ENCODE measurements at regions not wholly inside any gene's neighbourhood (a gene's known extent, or its start where the extent isn't known, plus 50 kb on each side); places are given as distances from the start of the nearest gene placed in this dataset.

DNA sequence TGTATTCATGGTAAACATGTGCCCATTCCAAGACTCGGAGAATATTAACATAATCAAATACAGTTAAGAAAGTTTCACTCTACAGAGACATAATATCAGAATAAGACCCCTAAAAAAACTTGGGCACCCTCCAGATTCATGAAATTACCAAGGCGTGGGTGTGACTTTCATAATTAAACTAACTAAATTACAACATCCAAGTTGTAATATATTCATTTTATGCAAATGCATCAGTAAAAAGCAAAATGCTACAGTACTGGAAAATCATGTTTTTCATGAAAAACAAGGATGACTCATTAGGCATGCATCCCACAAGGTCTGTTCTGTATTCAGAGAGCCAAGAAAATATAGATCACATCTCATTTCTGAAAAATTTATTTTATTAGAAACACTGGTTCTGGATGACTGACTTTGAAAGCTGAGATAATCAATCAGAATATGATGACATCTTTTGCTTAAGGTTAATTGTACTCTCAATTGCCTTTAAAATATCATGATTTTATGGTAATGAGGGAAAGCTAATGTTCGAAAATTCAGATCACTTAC, 248.8 kb upstream of the SMIM30 start:
- no peaks in the 10 kb centered on the region for H3K27me3 ChIP-seq (ENCODE audit: insufficient read depth, low read length)
- no peak overlapping the region for H2AFZ ChIP-seq (ENCODE audit: low read length)
- H3K79me2 ChIP-seq (ENCODE audit: insufficient read depth, low read length), result no peaks in the 10 kb centered on the region
- no peaks in the 10 kb centered on the region for H3K9me3 ChIP-seq (ENCODE audit: low read depth, low read length)
- DNase-seq (ENCODE audit: insufficient read length, low spot score, missing footprints), result no peak
- TF ChIP-seq, protein P1, sequence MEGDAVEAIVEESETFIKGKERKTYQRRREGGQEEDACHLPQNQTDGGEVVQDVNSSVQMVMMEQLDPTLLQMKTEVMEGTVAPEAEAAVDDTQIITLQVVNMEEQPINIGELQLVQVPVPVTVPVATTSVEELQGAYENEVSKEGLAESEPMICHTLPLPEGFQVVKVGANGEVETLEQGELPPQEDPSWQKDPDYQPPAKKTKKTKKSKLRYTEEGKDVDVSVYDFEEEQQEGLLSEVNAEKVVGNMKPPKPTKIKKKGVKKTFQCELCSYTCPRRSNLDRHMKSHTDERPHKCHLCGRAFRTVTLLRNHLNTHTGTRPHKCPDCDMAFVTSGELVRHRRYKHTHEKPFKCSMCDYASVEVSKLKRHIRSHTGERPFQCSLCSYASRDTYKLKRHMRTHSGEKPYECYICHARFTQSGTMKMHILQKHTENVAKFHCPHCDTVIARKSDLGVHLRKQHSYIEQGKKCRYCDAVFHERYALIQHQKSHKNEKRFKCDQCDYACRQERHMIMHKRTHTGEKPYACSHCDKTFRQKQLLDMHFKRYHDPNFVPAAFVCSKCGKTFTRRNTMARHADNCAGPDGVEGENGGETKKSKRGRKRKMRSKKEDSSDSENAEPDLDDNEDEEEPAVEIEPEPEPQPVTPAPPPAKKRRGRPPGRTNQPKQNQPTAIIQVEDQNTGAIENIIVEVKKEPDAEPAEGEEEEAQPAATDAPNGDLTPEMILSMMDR (IDR thresholded peaks at IDR 0.05; ENCODE audit: extremely low read depth, low read depth, low read length), result no peak
- H3K36me3 ChIP-seq (ENCODE audit: insufficient read depth, low read length), result no peaks in the 10 kb centered on the region
- H3K4me2 ChIP-seq (ENCODE audit: insufficient read depth, low read length), result no peak overlapping the region
- H4K20me1 ChIP-seq (ENCODE audit: insufficient read depth, low read length), result no peaks in the 10 kb centered on the region
- no peaks in the 10 kb centered on the region for H3K4me1 ChIP-seq (ENCODE audit: insufficient read depth, low read length)
- no peak overlapping the region for H3K27ac ChIP-seq (ENCODE audit: low read depth, low read length)
- no peak overlapping the region for H3K4me3 ChIP-seq (ENCODE audit: insufficient read depth, low read length)

DNA sequence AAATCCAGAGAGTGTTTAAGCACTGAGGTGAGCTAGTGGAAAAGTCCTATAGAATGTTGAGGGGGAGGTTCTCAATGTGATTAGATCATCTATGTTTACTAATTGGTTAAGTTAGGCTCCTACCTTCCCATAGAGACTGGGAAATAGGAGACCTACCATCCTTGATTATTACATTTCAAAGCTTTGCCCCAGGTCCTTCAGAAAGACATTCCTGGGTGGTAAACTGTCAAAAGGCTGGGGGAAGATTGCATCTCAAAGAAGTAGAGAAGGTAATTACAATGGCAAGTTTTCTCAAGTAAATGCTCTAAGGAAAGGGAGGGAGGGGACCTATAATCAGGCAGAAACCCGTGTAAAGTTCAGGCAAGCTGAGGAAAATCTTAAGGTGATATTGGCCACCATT, 247.8 kb upstream of the SMIM30 start:
- H3K9me3 ChIP-seq (ENCODE audit: low read depth, low read length), result no peaks in the 10 kb centered on the region
- no peak overlapping the region for H3K4me2 ChIP-seq (ENCODE audit: insufficient read depth, low read length)
- H3K4me1 ChIP-seq (ENCODE audit: insufficient read depth, low read length), result no peaks in the 10 kb centered on the region
- no peaks in the 10 kb centered on the region for H3K27me3 ChIP-seq (ENCODE audit: insufficient read depth, low read length)
- no peaks in the 10 kb centered on the region for H3K79me2 ChIP-seq (ENCODE audit: insufficient read depth, low read length)
- TF ChIP-seq, protein P1 (IDR thresholded peaks at IDR 0.05; ENCODE audit: extremely low read depth, low read depth, low read length), result no peak
- no peak for DNase-seq (ENCODE audit: insufficient read length, low spot score, missing footprints)
- no peak overlapping the region for H3K27ac ChIP-seq (ENCODE audit: low read depth, low read length)
- H3K4me3 ChIP-seq (ENCODE audit: insufficient read depth, low read length), result no peak overlapping the region
- H2AFZ ChIP-seq (ENCODE audit: low read length), result no peak overlapping the region
- H3K36me3 ChIP-seq (ENCODE audit: insufficient read depth, low read length), result no peaks in the 10 kb centered on the region
- H4K20me1 ChIP-seq (ENCODE audit: insufficient read depth, low read length), result no peaks in the 10 kb centered on the region

DNA sequence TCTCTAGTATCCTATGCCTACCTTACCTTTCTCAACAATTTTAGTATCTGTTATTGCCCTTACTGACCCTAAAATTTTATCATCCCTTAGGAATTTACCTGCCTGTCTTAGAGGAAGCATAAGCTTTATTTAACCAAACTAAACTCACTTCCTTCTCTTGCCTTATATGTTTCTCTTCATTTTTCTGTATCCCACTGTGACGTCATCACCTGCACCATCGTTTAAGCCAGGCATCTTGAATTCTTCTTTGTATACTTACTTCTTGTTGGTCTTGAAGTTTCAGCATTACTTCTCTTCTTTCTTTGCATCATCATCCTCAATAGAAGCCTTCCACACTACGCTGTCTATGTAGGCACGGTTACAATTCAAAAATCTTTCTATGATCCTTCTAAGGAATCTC, 231.0 kb upstream of the SMIM30 start:
- Histone ChIP-seq H3K27me3 (ENCODE audit: insufficient read depth, low read length) (no peaks in the 10 kb centered on the region), H3K27ac (ENCODE audit: low read depth, low read length) (no peak overlapping the region), H3K36me3 (ENCODE audit: insufficient read depth, low read length) (no peaks in the 10 kb centered on the region), H3K4me3 (ENCODE audit: insufficient read depth, low read length) (no peak overlapping the region), H2AFZ (ENCODE audit: low read length) (no peak overlapping the region), H3K4me2 (ENCODE audit: insufficient read depth, low read length) (no peak overlapping the region), H3K4me1 (ENCODE audit: insufficient read depth, low read length) (no peaks in the 10 kb centered on the region), H3K9me3 (ENCODE audit: low read depth, low read length) (no peaks in the 10 kb centered on the region), H4K20me1 (ENCODE audit: insufficient read depth, low read length) (no peaks in the 10 kb centered on the region), H3K79me2 (ENCODE audit: insufficient read depth, low read length) (no peaks in the 10 kb centered on the region)
- DNase-seq (ENCODE audit: insufficient read length, low spot score, missing footprints), result no peak
- TF ChIP-seq, protein P1 (IDR thresholded peaks at IDR 0.05; ENCODE audit: extremely low read depth, low read depth, low read length), result no peak

DNA sequence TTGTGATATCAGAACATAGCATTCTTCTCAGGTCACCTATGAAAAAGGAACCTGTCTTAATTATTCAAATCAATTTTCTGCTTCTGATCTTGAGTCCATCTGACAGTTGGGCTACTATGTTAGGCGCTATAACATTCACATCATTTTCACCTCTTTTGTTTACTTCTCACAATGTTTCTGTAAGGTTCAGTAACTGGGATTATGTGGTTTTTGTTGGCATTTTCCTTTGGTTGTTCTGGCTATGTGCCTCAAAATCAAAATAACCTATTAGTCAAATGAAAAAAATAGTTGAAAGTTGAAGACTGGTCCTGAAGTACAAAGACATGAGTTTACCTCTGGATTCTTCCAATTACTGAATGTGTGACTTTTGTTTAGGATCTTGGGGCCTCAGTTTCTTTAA, 221.3 kb upstream of the SMIM30 start:
- H4K20me1 ChIP-seq (ENCODE audit: insufficient read depth, low read length), result no peaks in the 10 kb centered on the region
- H3K27me3 ChIP-seq (ENCODE audit: insufficient read depth, low read length), result no peaks in the 10 kb centered on the region
- H3K4me2 ChIP-seq (ENCODE audit: insufficient read depth, low read length), result no peak overlapping the region
- no peak overlapping the region for H3K4me3 ChIP-seq (ENCODE audit: insufficient read depth, low read length)
- H3K36me3 ChIP-seq (ENCODE audit: insufficient read depth, low read length), result no peaks in the 10 kb centered on the region
- H3K9me3 ChIP-seq (ENCODE audit: low read depth, low read length), result no peaks in the 10 kb centered on the region
- no peak overlapping the region for H3K27ac ChIP-seq (ENCODE audit: low read depth, low read length)
- H3K79me2 ChIP-seq (ENCODE audit: insufficient read depth, low read length), result no peaks in the 10 kb centered on the region
- no peaks in the 10 kb centered on the region for H3K4me1 ChIP-seq (ENCODE audit: insufficient read depth, low read length)
- TF ChIP-seq, protein P1 (IDR thresholded peaks at IDR 0.05; ENCODE audit: extremely low read depth, low read depth, low read length), result no peak
- DNase-seq (ENCODE audit: insufficient read length, low spot score, missing footprints), result no peak
- H2AFZ ChIP-seq (ENCODE audit: low read length), result no peak overlapping the region
